ENCODE measurements at regions not wholly inside any gene's neighbourhood (a gene's known extent, or its start where the extent isn't known, plus 50 kb on each side); places are given as distances from the start of the nearest gene placed in this dataset.

DNA sequence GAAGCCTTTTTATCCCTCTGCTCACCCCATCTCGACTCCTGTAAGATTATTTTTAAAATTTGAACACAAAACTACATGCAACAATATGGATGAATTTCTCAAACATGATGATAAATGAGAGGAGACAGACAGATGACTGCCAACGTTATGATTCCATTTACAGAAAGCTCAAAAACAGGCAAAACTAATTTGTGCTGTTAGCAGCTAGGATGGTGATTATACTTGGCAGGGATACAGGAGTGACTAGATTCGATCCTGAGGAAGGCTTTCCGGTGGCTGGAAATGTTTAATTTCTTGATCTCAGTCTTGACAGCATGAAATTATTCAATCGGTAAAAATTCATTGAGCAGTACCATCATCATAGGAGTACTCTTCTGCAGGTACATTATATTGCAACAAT is 163.4 kb upstream of the SH3BP4 start:
- Histone ChIP-seq H3F3A (ENCODE audit: insufficient read depth, low read length, poor library complexity, severe bottlenecking) (peaks cover under 1% of the 10 kb centered on the region), H3K79me2 (replicated peaks; ENCODE audit: insufficient read depth, low read length) (no peaks in the 10 kb centered on the region), H3K27ac (ENCODE audit: low read length) (no peak overlapping the region), H3K36me3 (ENCODE audit: insufficient read depth, low read length) (no peaks in the 10 kb centered on the region), H3K4me2 (ENCODE audit: low read length) (no peak overlapping the region), H3K9me2 (ENCODE audit: insufficient read depth, low read length) (no peaks in the 10 kb centered on the region), H3K4me3 (ENCODE audit: low read length) (no peak overlapping the region), H3K9ac (ENCODE audit: low read length) (no peak overlapping the region), H4K20me1 (ENCODE audit: insufficient read depth) (no peaks in the 10 kb centered on the region), H3K27me3 (ENCODE audit: insufficient read depth, low read depth, low read length) (no peaks in the 10 kb centered on the region), H2AFZ (ENCODE audit: low read depth, low read length) (no peak overlapping the region), H3K9me3 (ENCODE audit: low read length) (no peaks in the 10 kb centered on the region)
- TF ChIP-seq POLR2AphosphoS5 (IDR thresholded peaks at IDR 0.05) (no peak), TAF1 (IDR thresholded peaks at IDR 0.05; ENCODE audit: low read depth) (no peak), EZH2 (IDR thresholded peaks at IDR 0.05; ENCODE audit: borderline replicate concordance, insufficient read depth, low read length, poor library complexity, severe bottlenecking) (no peak), EP300 (conservative IDR thresholded peaks at IDR 0.05; ENCODE audit: poor library complexity, severe bottlenecking) (no peak), RAD21 (conservative IDR thresholded peaks at IDR 0.05) (no peak), SMC3 (conservative IDR thresholded peaks at IDR 0.05; ENCODE audit: poor library complexity) (no peak), MXI1 (conservative IDR thresholded peaks at IDR 0.05; ENCODE audit: poor library complexity, severe bottlenecking) (no peak)
- TF ChIP-seq, protein P1, sequence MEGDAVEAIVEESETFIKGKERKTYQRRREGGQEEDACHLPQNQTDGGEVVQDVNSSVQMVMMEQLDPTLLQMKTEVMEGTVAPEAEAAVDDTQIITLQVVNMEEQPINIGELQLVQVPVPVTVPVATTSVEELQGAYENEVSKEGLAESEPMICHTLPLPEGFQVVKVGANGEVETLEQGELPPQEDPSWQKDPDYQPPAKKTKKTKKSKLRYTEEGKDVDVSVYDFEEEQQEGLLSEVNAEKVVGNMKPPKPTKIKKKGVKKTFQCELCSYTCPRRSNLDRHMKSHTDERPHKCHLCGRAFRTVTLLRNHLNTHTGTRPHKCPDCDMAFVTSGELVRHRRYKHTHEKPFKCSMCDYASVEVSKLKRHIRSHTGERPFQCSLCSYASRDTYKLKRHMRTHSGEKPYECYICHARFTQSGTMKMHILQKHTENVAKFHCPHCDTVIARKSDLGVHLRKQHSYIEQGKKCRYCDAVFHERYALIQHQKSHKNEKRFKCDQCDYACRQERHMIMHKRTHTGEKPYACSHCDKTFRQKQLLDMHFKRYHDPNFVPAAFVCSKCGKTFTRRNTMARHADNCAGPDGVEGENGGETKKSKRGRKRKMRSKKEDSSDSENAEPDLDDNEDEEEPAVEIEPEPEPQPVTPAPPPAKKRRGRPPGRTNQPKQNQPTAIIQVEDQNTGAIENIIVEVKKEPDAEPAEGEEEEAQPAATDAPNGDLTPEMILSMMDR (IDR thresholded peaks at IDR 0.05; ENCODE audit: poor library complexity, severe bottlenecking), result no peak
- TF ChIP-seq, protein P2, sequence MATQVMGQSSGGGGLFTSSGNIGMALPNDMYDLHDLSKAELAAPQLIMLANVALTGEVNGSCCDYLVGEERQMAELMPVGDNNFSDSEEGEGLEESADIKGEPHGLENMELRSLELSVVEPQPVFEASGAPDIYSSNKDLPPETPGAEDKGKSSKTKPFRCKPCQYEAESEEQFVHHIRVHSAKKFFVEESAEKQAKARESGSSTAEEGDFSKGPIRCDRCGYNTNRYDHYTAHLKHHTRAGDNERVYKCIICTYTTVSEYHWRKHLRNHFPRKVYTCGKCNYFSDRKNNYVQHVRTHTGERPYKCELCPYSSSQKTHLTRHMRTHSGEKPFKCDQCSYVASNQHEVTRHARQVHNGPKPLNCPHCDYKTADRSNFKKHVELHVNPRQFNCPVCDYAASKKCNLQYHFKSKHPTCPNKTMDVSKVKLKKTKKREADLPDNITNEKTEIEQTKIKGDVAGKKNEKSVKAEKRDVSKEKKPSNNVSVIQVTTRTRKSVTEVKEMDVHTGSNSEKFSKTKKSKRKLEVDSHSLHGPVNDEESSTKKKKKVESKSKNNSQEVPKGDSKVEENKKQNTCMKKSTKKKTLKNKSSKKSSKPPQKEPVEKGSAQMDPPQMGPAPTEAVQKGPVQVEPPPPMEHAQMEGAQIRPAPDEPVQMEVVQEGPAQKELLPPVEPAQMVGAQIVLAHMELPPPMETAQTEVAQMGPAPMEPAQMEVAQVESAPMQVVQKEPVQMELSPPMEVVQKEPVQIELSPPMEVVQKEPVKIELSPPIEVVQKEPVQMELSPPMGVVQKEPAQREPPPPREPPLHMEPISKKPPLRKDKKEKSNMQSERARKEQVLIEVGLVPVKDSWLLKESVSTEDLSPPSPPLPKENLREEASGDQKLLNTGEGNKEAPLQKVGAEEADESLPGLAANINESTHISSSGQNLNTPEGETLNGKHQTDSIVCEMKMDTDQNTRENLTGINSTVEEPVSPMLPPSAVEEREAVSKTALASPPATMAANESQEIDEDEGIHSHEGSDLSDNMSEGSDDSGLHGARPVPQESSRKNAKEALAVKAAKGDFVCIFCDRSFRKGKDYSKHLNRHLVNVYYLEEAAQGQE (IDR thresholded peaks at IDR 0.05; ENCODE audit: borderline replicate concordance), result no peak

DNA sequence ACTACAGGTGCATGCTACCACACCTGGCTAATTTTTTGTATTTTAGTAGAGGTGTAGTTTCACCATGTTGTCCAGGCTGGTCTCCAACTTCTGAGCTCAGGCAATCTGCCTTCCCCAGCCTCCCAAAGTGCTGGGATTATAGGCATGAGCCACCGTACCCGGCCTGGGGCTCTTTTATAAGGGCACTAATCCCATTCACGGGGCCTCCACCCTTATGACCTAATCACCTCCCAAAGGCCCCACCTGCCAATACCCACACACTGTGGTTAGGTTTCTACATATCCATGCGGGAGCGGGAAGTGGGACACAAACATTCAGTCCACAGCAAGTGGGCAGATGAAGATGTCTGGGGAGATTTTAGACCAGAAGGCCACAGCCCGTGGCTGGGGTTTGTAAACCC is 164.7 kb upstream of the SH3BP4 start:
- H3K4me3 ChIP-seq (ENCODE audit: low read length), result no peak overlapping the region
- TF ChIP-seq EZH2 (IDR thresholded peaks at IDR 0.05; ENCODE audit: borderline replicate concordance, insufficient read depth, low read length, poor library complexity, severe bottlenecking) (no peak), TAF1 (IDR thresholded peaks at IDR 0.05; ENCODE audit: low read depth) (no peak), SMC3 (conservative IDR thresholded peaks at IDR 0.05; ENCODE audit: poor library complexity) (no peak), MXI1 (conservative IDR thresholded peaks at IDR 0.05; ENCODE audit: poor library complexity, severe bottlenecking) (no peak), POLR2AphosphoS5 (IDR thresholded peaks at IDR 0.05) (no peak), EP300 (conservative IDR thresholded peaks at IDR 0.05; ENCODE audit: poor library complexity, severe bottlenecking) (no peak), RAD21 (conservative IDR thresholded peaks at IDR 0.05) (no peak)
- TF ChIP-seq, protein P1 (IDR thresholded peaks at IDR 0.05; ENCODE audit: poor library complexity, severe bottlenecking), result no peak
- TF ChIP-seq, protein P2 (IDR thresholded peaks at IDR 0.05; ENCODE audit: borderline replicate concordance), result no peak
- no peaks in the 10 kb centered on the region for H3K9me2 ChIP-seq (ENCODE audit: insufficient read depth, low read length)
- H2AFZ ChIP-seq (ENCODE audit: low read depth, low read length), result no peak overlapping the region
- H3K27ac ChIP-seq (ENCODE audit: low read length), result no peak overlapping the region
- H3K9me3 ChIP-seq (ENCODE audit: low read length), result no peaks in the 10 kb centered on the region
- H3K27me3 ChIP-seq (ENCODE audit: insufficient read depth, low read depth, low read length), result no peaks in the 10 kb centered on the region
- no peaks in the 10 kb centered on the region for H3K36me3 ChIP-seq (ENCODE audit: insufficient read depth, low read length)
- no peak overlapping the region for H3K9ac ChIP-seq (ENCODE audit: low read length)
- no peak overlapping the region for H3K4me2 ChIP-seq (ENCODE audit: low read length)
- H4K20me1 ChIP-seq (ENCODE audit: insufficient read depth), result no peaks in the 10 kb centered on the region
- no peaks in the 10 kb centered on the region for H3K79me2 ChIP-seq (replicated peaks; ENCODE audit: insufficient read depth, low read length)
- no peaks in the 10 kb centered on the region for H3F3A ChIP-seq (ENCODE audit: insufficient read depth, low read length, poor library complexity, severe bottlenecking)
